GM12878 (cell line): ENCODE measurements at regions not wholly inside any gene's neighbourhood (a gene's known extent, or its start where the extent isn't known, plus 50 kb on each side); places are given as distances from the start of the nearest gene placed in this dataset.

Source experiments
- ATAC-seq: fragments of 200-7000 bp; cut with Tn5 transposase; 3 replicates; pipeline ENCODE4 v1.9.1; 2020; ENCODE audit warnings: mild to moderate bottlenecking, moderate library complexity
- BruUV-seq: library from RNA; stranded (reverse); fragments of 400-500 nt; replicated peaks from 2 replicates; lab custom pipeline; 2021; lab: Mats Ljungman, UMichigan
- CTCF ChIA-PET: fragments of 300-600 bp; sonication (Branson Sonifier 250); formaldehyde crosslinking; extraction: SDS; loops from one replicate; lab custom pipeline; 2021; ENCODE audit warnings: inconsistent platforms; lab: Yijun Ruan, JAX
- POLR2A ChIA-PET: fragments of 350-600 bp; formaldehyde crosslinking; extraction: SDS; loops from one replicate; lab custom pipeline; 2021; ENCODE audit warnings: inconsistent platforms; lab: Charles Lee
- RAD21 ChIA-PET: fragments of 300-600 bp; sonication (Branson Sonifier 250); formaldehyde crosslinking; loops from one replicate; lab custom pipeline; 2023; ENCODE audit warnings: antibody characterized with exemption; ENCODE audit not compliant: unreplicated experiment; lab: Charles Lee
- SMC1A ChIA-PET: fragments of 300-600 bp; sonication (Branson Sonifier 250); formaldehyde crosslinking; loops from one replicate; lab custom pipeline; 2023; ENCODE audit not compliant: unreplicated experiment, uncharacterized antibody; lab: Charles Lee
- DNase-seq: peaks from one replicate; pipeline ENCODE4 v3.0.0-alpha.2; 2011; ENCODE audit warnings: low read depth, low spot score
- FAIRE-seq: peaks from 3 replicates; lab custom pipeline; 2011; peaks lifted over from hg19 to GRCh38; lab: Jason Lieb, UNC
- H2AFZ ChIP-seq: 2 replicates; pipeline ENCODE4 v1.6.0; 2011; ENCODE audit warnings: low read depth, low read length, control low read depth; ENCODE audit not compliant: control insufficient read depth
- H3K27ac ChIP-seq: 2 replicates; pipeline ENCODE4 v1.5.1; 2011; ENCODE audit warnings: control low read depth; ENCODE audit not compliant: control insufficient read depth, insufficient read depth
- H3K27me3 ChIP-seq, 2 experiments: replicated peaks in 1 of 2; 2 replicates each; pipeline versions ENCODE4 v1.6.0 to v1.6.1; 2011; ENCODE audit warnings: low read length in 1 of 2; ENCODE audit not compliant: control insufficient read depth in 2 of 2, insufficient read depth in 2 of 2
- H3K36me3 ChIP-seq, 2 experiments: 2 replicates each; pipeline ENCODE4 v1.5.1; 2011; ENCODE audit warnings: low read length in 1 of 2; ENCODE audit not compliant: control insufficient read depth in 2 of 2, insufficient read depth in 2 of 2
- H3K4me1 ChIP-seq: 2 replicates; pipeline ENCODE4 v1.6.1; 2011; ENCODE audit warnings: mild to moderate bottlenecking, low read length, moderate library complexity, mixed read lengths; ENCODE audit not compliant: control insufficient read depth, insufficient read depth
- H3K4me2 ChIP-seq: 2 replicates; pipeline ENCODE4 v1.6.0; 2011; ENCODE audit warnings: control low read depth; ENCODE audit not compliant: control insufficient read depth, insufficient read depth
- H3K4me3 ChIP-seq: fragments of 200-600 bp; sonication (generic); 2 replicates; pipeline ENCODE4 v1.5.1; 2016
- H3K79me2 ChIP-seq: 2 replicates; pipeline ENCODE4 v1.6.0; 2011; ENCODE audit warnings: low read length; ENCODE audit not compliant: control insufficient read depth, insufficient read depth
- H3K9ac ChIP-seq: 2 replicates; pipeline ENCODE4 v1.8.0; 2011; ENCODE audit warnings: low read length, control low read depth, mixed read lengths; ENCODE audit not compliant: control insufficient read depth, insufficient read depth
- H3K9me3 ChIP-seq: replicated peaks from 3 replicates; pipeline ENCODE4 v1.5.1; 2011; ENCODE audit warnings: mild to moderate bottlenecking, low read length; ENCODE audit not compliant: control insufficient read depth, insufficient read depth
- H4K20me1 ChIP-seq: 2 replicates; pipeline ENCODE4 v1.6.0; 2011; ENCODE audit not compliant: control insufficient read depth, insufficient read depth
- FOXK2 ChIP-seq: fragments of 450-650 bp; IDR thresholded peaks from 2 replicates; pipeline ENCODE4 v1.6.1; 2017; ENCODE audit warnings: mild to moderate bottlenecking, moderate library complexity
- KAT2A ChIP-seq: conservative IDR thresholded peaks from 2 replicates; pipeline ENCODE4 v1.6.1; 2011; ENCODE audit warnings: low read depth, low read length; ENCODE audit not compliant: control insufficient read depth
- NBN ChIP-seq: fragments of 450-650 bp; IDR thresholded peaks from 2 replicates; pipeline ENCODE4 v1.6.1; 2016
- PML ChIP-seq: IDR thresholded peaks from 2 replicates; pipeline ENCODE4 v1.6.1; 2012; ENCODE audit warnings: low read length, inconsistent platforms
- POLR2AphosphoS2 ChIP-seq: IDR thresholded peaks from 2 replicates; pipeline ENCODE4 v1.6.1; 2011; ENCODE audit warnings: low read depth, mild to moderate bottlenecking, low read length, improper control_type of control experiment, moderate library complexity
- SMARCA5 ChIP-seq: fragments of 450-650 bp; IDR thresholded peaks from 2 replicates; pipeline ENCODE4 v1.6.1; 2017; ENCODE audit warnings: mild to moderate bottlenecking
- TCF3 ChIP-seq: IDR thresholded peaks from 2 replicates; pipeline ENCODE4 v1.6.1; 2012; ENCODE audit warnings: low read depth, mild to moderate bottlenecking, low read length, borderline replicate concordance; ENCODE audit not compliant: insufficient read depth
- WGBS: methylation state at CpG from one replicate; pipeline ENCODE4 v1.1.6; 2016; ENCODE audit warnings: low lambda C conversion rate; ENCODE audit not compliant: insufficient replicate concordance, insufficient coverage; ENCODE audit errors: missing lambda C conversion rate; 5-methylcytosine and 5-hydroxymethylcytosine counted together
- in situ Hi-C: fragments of 300-500 bp; cut with MboI; formaldehyde crosslinking; loops from 9 replicates; pipeline ENCODE4 v1.14.3; 2018; ENCODE audit warnings: mixed read lengths
- intact Hi-C: fragments of 100-400 bp; cut with micrococcal nuclease; formaldehyde crosslinking; loops from one replicate; pipeline ENCODE4 v1.14.2; 2022; ENCODE audit not compliant: unreplicated experiment
- TF ChIP-seq, protein P1 (sequence below), 3 experiments: IDR thresholded peaks in 2 of 3; conservative IDR thresholded peaks in 1 of 3; 2 replicates each; pipeline ENCODE4 v1.5.1; 2011; ENCODE audit warnings: low read depth in 3 of 3, low read length in 3 of 3, mild to moderate bottlenecking in 3 of 3, control low read depth in 2 of 3, moderate library complexity in 2 of 3, inconsistent platforms in 1 of 3, mixed read lengths in 1 of 3; ENCODE audit not compliant: control insufficient read depth in 2 of 3, insufficient read depth in 1 of 3; ENCODE audit errors: extremely low read depth in 1 of 3
- TF ChIP-seq, protein P2 (sequence below): IDR thresholded peaks from 2 replicates; pipeline ENCODE4 v1.6.1; 2011; ENCODE audit warnings: mild to moderate bottlenecking, low read depth, low read length, moderate library complexity; ENCODE audit not compliant: insufficient replicate concordance
- TF ChIP-seq, protein P3 (sequence below): fragments of 450-650 bp; IDR thresholded peaks from 2 replicates; pipeline ENCODE4 v1.6.1; 2016; ENCODE audit warnings: mild to moderate bottlenecking
- TF ChIP-seq, protein P4 (sequence below): fragments of 450-650 bp; conservative IDR thresholded peaks from 2 replicates; pipeline ENCODE4 v1.6.1; 2017; ENCODE audit warnings: mild to moderate bottlenecking, moderate library complexity
- TF ChIP-seq, protein P5 (sequence below): fragments of 450-650 bp; IDR thresholded peaks from 2 replicates; pipeline ENCODE4 v1.6.1; 2017; ENCODE audit warnings: borderline replicate concordance
- TF ChIP-seq, protein P6 (sequence below): fragments of 150-350 bp; IDR thresholded peaks from 2 replicates; pipeline ENCODE4 v1.6.1; 2016; ENCODE audit warnings: low read depth, low read length

DNA sequence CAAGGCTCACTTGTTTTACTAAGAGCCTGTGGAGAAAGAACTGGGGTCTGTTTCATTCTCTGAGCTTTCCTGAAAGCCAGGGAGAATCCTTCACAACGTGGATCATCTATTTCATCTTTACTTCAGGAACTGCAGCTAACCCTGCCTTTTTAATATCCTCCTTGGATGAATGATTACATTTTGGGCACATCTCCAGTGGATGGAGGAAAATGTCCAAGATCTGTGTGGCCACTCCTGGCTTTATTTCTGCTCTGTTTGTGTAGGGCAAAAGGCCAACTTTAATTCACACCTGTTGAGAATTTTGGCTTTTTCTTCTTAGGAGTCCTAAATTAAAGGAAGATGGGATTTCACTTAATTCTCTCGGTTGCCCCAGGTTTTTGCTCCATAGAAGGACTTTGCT is 69.5 kb upstream of the CACNA1E start:
- Histone ChIP-seq H3K79me2 (no peaks in the 10 kb centered on the region), H4K20me1 (no peaks in the 10 kb centered on the region), H3K36me3 (no peaks in the 10 kb centered on the region), H3K4me2 (no peak overlapping the region), H3K4me1 (no peaks in the 10 kb centered on the region; the same call in 1 of the 2 replicates), H3K27me3 (no peaks in the 10 kb centered on the region; a peak in 1 of 4 replicates), H3K9me3 (no peaks in the 10 kb centered on the region), H3K4me3 (no peak overlapping the region), H2AFZ (no peak overlapping the region), H3K9ac (no peak overlapping the region), H3K27ac (no peak overlapping the region)
- ChIA-PET POLR2A (no interaction called here), CTCF (interaction anchor here (1.2 kb wide), 1 partner anchor 11 kb away, joined by 3 read pairs; no protein-coding TSS in a partner anchor), SMC1A (interaction anchor here (1.1 kb wide), 1 partner anchor 15 kb away, joined by 3 read pairs; no protein-coding TSS in a partner anchor), RAD21 (no interaction called here)
- no peak for ATAC-seq
- no peak for DNase-seq
- WGBS: 24% methylated on average over 2 of the region's 2 CpGs
- intact Hi-C loops: no loop called here
- in situ Hi-C loops: no loop called here
- no TSS peak for BruUV-seq
- no peak for FAIRE-seq
- TF ChIP-seq, protein P1, sequence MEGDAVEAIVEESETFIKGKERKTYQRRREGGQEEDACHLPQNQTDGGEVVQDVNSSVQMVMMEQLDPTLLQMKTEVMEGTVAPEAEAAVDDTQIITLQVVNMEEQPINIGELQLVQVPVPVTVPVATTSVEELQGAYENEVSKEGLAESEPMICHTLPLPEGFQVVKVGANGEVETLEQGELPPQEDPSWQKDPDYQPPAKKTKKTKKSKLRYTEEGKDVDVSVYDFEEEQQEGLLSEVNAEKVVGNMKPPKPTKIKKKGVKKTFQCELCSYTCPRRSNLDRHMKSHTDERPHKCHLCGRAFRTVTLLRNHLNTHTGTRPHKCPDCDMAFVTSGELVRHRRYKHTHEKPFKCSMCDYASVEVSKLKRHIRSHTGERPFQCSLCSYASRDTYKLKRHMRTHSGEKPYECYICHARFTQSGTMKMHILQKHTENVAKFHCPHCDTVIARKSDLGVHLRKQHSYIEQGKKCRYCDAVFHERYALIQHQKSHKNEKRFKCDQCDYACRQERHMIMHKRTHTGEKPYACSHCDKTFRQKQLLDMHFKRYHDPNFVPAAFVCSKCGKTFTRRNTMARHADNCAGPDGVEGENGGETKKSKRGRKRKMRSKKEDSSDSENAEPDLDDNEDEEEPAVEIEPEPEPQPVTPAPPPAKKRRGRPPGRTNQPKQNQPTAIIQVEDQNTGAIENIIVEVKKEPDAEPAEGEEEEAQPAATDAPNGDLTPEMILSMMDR (IDR thresholded peaks at IDR 0.05 in 2 of 3, conservative IDR thresholded peaks at IDR 0.05 in 1 of 3; ENCODE audit: control insufficient read depth in 2 of 3, extremely low read depth in 1 of 3, insufficient read depth in 1 of 3, low read depth in 3 of 3, low read length in 3 of 3): no peak
- no peak for TF ChIP-seq FOXK2
- TF ChIP-seq SMARCA5: no peak
- TF ChIP-seq, protein P2, sequence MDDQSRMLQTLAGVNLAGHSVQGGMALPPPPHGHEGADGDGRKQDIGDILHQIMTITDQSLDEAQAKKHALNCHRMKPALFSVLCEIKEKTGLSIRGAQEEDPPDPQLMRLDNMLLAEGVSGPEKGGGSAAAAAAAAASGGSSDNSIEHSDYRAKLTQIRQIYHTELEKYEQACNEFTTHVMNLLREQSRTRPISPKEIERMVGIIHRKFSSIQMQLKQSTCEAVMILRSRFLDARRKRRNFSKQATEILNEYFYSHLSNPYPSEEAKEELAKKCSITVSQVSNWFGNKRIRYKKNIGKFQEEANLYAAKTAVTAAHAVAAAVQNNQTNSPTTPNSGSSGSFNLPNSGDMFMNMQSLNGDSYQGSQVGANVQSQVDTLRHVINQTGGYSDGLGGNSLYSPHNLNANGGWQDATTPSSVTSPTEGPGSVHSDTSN: no peak
- TF ChIP-seq NBN: no peak
- TF ChIP-seq, protein P3, sequence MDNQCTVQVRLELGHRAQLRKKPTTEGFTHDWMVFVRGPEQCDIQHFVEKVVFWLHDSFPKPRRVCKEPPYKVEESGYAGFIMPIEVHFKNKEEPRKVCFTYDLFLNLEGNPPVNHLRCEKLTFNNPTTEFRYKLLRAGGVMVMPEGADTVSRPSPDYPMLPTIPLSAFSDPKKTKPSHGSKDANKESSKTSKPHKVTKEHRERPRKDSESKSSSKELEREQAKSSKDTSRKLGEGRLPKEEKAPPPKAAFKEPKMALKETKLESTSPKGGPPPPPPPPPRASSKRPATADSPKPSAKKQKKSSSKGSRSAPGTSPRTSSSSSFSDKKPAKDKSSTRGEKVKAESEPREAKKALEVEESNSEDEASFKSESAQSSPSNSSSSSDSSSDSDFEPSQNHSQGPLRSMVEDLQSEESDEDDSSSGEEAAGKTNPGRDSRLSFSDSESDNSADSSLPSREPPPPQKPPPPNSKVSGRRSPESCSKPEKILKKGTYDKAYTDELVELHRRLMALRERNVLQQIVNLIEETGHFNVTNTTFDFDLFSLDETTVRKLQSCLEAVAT: no peak
- no peak for TF ChIP-seq POLR2AphosphoS2
- TF ChIP-seq, protein P4, sequence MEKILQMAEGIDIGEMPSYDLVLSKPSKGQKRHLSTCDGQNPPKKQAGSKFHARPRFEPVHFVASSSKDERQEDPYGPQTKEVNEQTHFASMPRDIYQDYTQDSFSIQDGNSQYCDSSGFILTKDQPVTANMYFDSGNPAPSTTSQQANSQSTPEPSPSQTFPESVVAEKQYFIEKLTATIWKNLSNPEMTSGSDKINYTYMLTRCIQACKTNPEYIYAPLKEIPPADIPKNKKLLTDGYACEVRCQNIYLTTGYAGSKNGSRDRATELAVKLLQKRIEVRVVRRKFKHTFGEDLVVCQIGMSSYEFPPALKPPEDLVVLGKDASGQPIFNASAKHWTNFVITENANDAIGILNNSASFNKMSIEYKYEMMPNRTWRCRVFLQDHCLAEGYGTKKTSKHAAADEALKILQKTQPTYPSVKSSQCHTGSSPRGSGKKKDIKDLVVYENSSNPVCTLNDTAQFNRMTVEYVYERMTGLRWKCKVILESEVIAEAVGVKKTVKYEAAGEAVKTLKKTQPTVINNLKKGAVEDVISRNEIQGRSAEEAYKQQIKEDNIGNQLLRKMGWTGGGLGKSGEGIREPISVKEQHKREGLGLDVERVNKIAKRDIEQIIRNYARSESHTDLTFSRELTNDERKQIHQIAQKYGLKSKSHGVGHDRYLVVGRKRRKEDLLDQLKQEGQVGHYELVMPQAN: no peak
- TF ChIP-seq, protein P5, sequence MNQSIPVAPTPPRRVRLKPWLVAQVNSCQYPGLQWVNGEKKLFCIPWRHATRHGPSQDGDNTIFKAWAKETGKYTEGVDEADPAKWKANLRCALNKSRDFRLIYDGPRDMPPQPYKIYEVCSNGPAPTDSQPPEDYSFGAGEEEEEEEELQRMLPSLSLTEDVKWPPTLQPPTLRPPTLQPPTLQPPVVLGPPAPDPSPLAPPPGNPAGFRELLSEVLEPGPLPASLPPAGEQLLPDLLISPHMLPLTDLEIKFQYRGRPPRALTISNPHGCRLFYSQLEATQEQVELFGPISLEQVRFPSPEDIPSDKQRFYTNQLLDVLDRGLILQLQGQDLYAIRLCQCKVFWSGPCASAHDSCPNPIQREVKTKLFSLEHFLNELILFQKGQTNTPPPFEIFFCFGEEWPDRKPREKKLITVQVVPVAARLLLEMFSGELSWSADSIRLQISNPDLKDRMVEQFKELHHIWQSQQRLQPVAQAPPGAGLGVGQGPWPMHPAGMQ: no peak
- TF ChIP-seq, protein P6, sequence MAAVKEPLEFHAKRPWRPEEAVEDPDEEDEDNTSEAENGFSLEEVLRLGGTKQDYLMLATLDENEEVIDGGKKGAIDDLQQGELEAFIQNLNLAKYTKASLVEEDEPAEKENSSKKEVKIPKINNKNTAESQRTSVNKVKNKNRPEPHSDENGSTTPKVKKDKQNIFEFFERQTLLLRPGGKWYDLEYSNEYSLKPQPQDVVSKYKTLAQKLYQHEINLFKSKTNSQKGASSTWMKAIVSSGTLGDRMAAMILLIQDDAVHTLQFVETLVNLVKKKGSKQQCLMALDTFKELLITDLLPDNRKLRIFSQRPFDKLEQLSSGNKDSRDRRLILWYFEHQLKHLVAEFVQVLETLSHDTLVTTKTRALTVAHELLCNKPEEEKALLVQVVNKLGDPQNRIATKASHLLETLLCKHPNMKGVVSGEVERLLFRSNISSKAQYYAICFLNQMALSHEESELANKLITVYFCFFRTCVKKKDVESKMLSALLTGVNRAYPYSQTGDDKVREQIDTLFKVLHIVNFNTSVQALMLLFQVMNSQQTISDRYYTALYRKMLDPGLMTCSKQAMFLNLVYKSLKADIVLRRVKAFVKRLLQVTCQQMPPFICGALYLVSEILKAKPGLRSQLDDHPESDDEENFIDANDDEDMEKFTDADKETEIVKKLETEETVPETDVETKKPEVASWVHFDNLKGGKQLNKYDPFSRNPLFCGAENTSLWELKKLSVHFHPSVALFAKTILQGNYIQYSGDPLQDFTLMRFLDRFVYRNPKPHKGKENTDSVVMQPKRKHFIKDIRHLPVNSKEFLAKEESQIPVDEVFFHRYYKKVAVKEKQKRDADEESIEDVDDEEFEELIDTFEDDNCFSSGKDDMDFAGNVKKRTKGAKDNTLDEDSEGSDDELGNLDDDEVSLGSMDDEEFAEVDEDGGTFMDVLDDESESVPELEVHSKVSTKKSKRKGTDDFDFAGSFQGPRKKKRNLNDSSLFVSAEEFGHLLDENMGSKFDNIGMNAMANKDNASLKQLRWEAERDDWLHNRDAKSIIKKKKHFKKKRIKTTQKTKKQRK: no peak
- no peak for TF ChIP-seq TCF3
- TF ChIP-seq KAT2A: no peak
- TF ChIP-seq PML: no peak
